ENCODE measurements at regions not wholly inside any gene's neighbourhood (a gene's known extent, or its start where the extent isn't known, plus 50 kb on each side); places are given as distances from the start of the nearest gene placed in this dataset.

DNA sequence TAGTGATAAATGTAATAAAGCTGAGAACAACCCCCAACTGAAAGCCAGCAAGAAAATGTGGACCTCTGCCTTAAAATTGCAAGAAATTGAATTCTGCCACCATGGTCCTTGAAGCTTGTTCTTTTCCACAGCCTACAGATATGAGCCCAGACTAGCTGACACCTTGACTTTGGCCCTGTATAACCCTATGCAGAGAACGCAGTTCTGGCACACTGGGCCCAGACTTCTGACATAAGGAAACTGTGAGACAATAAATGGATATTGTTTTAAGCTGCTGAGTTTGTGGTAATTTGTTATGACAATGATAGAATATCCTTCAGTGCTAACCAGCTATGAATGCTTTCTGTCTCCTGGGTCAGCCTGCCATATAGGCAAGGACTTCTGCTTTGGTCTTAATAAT, 315.6 kb upstream of the RIOK2 start:
- Histone ChIP-seq H3K4me1 (ENCODE audit: insufficient read depth, low read length) (no peaks in the 10 kb centered on the region), H3K4me2 (ENCODE audit: insufficient read depth, low read length) (no peak overlapping the region), H2AFZ (ENCODE audit: low read length) (no peak overlapping the region), H3K36me3 (ENCODE audit: insufficient read depth, low read length) (no peaks in the 10 kb centered on the region), H4K20me1 (ENCODE audit: insufficient read depth, low read length) (no peaks in the 10 kb centered on the region), H3K27ac (ENCODE audit: low read depth, low read length) (no peak overlapping the region), H3K4me3 (ENCODE audit: insufficient read depth, low read length) (no peak overlapping the region), H3K9me3 (ENCODE audit: low read depth, low read length) (no peaks in the 10 kb centered on the region), H3K79me2 (ENCODE audit: insufficient read depth, low read length) (no peaks in the 10 kb centered on the region), H3K27me3 (ENCODE audit: insufficient read depth, low read length) (no peaks in the 10 kb centered on the region)
- no peak for DNase-seq (ENCODE audit: insufficient read length, low spot score, missing footprints)
- TF ChIP-seq, protein P1, sequence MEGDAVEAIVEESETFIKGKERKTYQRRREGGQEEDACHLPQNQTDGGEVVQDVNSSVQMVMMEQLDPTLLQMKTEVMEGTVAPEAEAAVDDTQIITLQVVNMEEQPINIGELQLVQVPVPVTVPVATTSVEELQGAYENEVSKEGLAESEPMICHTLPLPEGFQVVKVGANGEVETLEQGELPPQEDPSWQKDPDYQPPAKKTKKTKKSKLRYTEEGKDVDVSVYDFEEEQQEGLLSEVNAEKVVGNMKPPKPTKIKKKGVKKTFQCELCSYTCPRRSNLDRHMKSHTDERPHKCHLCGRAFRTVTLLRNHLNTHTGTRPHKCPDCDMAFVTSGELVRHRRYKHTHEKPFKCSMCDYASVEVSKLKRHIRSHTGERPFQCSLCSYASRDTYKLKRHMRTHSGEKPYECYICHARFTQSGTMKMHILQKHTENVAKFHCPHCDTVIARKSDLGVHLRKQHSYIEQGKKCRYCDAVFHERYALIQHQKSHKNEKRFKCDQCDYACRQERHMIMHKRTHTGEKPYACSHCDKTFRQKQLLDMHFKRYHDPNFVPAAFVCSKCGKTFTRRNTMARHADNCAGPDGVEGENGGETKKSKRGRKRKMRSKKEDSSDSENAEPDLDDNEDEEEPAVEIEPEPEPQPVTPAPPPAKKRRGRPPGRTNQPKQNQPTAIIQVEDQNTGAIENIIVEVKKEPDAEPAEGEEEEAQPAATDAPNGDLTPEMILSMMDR (IDR thresholded peaks at IDR 0.05; ENCODE audit: extremely low read depth, low read depth, low read length): no peak

DNA sequence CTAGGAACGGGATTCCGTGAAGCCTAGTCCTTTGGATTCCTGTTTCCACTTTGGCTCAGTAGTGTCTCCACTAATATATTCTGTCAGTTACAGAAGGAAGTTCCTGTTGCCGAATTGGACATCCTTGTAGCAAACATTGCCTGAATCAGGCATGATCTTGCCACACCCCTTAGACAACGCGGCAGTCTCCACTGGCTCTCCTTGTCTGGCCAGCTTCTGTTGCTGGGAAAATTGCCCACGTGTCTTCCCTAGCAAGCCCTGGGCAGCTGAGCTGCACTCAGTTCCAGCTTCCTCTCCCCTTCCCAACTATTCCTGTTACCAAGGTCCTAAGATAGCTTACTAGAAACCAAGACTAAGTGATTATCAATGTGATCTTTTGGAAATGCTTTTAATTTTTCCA, 316.6 kb upstream of the RIOK2 start:
- TF ChIP-seq, protein P1 (IDR thresholded peaks at IDR 0.05; ENCODE audit: extremely low read depth, low read depth, low read length): no peak
- Histone ChIP-seq H3K36me3 (ENCODE audit: insufficient read depth, low read length) (no peaks in the 10 kb centered on the region), H3K4me3 (ENCODE audit: insufficient read depth, low read length) (no peak overlapping the region), H3K27ac (ENCODE audit: low read depth, low read length) (no peak overlapping the region), H2AFZ (ENCODE audit: low read length) (peak overlapping the region; percentile 49), H3K27me3 (ENCODE audit: insufficient read depth, low read length) (no peaks in the 10 kb centered on the region), H3K79me2 (ENCODE audit: insufficient read depth, low read length) (no peaks in the 10 kb centered on the region), H3K9me3 (ENCODE audit: low read depth, low read length) (no peaks in the 10 kb centered on the region), H4K20me1 (ENCODE audit: insufficient read depth, low read length) (no peaks in the 10 kb centered on the region), H3K4me2 (ENCODE audit: insufficient read depth, low read length) (peak overlapping the region; percentile 10), H3K4me1 (ENCODE audit: insufficient read depth, low read length) (no peaks in the 10 kb centered on the region)
- DNase-seq (ENCODE audit: insufficient read length, low spot score, missing footprints): peak; percentile 11

DNA sequence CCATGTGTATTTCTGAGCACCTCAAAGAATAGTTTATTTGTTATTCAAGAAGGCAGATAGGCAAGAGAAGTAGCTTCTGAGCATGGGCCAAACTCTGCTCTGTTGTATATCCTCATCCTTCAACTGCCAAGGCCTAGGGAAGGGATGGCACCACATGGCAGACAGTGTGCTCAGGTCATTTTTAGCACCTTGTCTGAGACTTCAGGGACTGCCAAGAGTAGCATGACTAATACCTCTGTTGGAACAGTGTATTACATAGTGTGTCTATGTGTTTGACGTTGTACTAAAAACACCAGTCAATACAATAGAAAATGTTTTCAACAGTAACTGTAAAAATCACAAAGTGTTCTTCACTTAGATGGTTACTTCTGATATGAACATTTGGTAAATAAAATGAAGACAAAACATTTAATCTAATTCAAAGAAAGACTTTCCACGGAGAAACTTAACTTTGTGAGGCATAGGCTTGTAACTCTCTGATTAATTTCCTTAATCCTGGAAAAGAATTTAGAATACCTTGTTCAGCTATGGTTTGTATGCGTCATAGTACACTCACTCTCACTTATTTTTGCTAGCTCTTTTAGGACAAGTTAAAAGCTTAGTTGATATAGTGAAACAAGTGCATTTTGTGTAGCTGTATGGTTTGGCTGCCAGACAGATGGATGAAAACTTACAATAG, 318.4 kb upstream of the RIOK2 start:
- Histone ChIP-seq H3K79me2 (ENCODE audit: insufficient read depth, low read length) (no peaks in the 10 kb centered on the region), H2AFZ (ENCODE audit: low read length) (no peak overlapping the region), H3K4me1 (ENCODE audit: insufficient read depth, low read length) (no peaks in the 10 kb centered on the region), H3K4me3 (ENCODE audit: insufficient read depth, low read length) (no peak overlapping the region), H3K27me3 (ENCODE audit: insufficient read depth, low read length) (no peaks in the 10 kb centered on the region), H3K27ac (ENCODE audit: low read depth, low read length) (no peak overlapping the region), H4K20me1 (ENCODE audit: insufficient read depth, low read length) (no peaks in the 10 kb centered on the region), H3K36me3 (ENCODE audit: insufficient read depth, low read length) (no peaks in the 10 kb centered on the region), H3K9me3 (ENCODE audit: low read depth, low read length) (no peaks in the 10 kb centered on the region), H3K4me2 (ENCODE audit: insufficient read depth, low read length) (no peak overlapping the region)
- TF ChIP-seq, protein P1 (IDR thresholded peaks at IDR 0.05; ENCODE audit: extremely low read depth, low read depth, low read length): no peak
- no peak for DNase-seq (ENCODE audit: insufficient read length, low spot score, missing footprints)

DNA sequence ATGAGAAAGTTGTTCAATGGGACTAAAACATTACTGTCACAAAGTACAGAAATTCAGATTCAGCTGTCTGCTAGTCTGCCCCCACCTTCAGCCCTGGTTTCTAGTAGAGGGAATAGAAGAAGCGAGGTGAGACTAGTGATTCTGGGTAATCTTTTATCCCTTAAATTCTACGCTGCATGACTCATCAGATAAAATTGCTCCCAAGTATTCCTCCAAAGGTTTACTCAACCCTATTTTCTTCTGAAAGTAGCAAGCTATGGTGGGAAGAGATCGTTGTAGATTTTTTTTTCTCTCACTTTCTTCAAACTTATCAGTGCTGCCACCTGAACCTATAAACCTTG, 318.9 kb upstream of the RIOK2 start:
- Histone ChIP-seq H3K9me3 (ENCODE audit: low read depth, low read length) (no peaks in the 10 kb centered on the region), H3K4me2 (ENCODE audit: insufficient read depth, low read length) (no peak overlapping the region), H2AFZ (ENCODE audit: low read length) (no peak overlapping the region), H3K27ac (ENCODE audit: low read depth, low read length) (no peak overlapping the region), H3K36me3 (ENCODE audit: insufficient read depth, low read length) (no peaks in the 10 kb centered on the region), H3K4me3 (ENCODE audit: insufficient read depth, low read length) (no peak overlapping the region), H3K79me2 (ENCODE audit: insufficient read depth, low read length) (no peaks in the 10 kb centered on the region), H3K27me3 (ENCODE audit: insufficient read depth, low read length) (no peaks in the 10 kb centered on the region), H4K20me1 (ENCODE audit: insufficient read depth, low read length) (no peaks in the 10 kb centered on the region), H3K4me1 (ENCODE audit: insufficient read depth, low read length) (no peaks in the 10 kb centered on the region)
- peak; percentile 34 for DNase-seq (ENCODE audit: insufficient read length, low spot score, missing footprints)
- TF ChIP-seq, protein P1 (IDR thresholded peaks at IDR 0.05; ENCODE audit: extremely low read depth, low read depth, low read length): no peak

Data from osteoblast (primary cell).